Natural killer cell (primary cell): ENCODE measurements at regions not wholly inside any gene's neighbourhood (a gene's known extent, or its start where the extent isn't known, plus 50 kb on each side); places are given as distances from the start of the nearest gene placed in this dataset.
A peak's percentile ranks its signal among the peaks of the same experiment; 100 is the strongest.

Experiments
- ATAC-seq, 3 donors: fragments of 150-1000 bp in 2 of 3; fragments of 200-7000 bp in 1 of 3; cut with Tn5 transposase; 1 replicate in 1 of 3; 2 replicates in 2 of 3; pipeline ENCODE4 v1.10.0; 2021; ENCODE audit warnings: mild to moderate bottlenecking in 2 of 3, moderate library complexity in 2 of 3
- DNase-seq, 2 donors: peaks; one replicate each; pipeline versions ENCODE4 v3.0.0 to v3.0.0-alpha.2; 2013 to 2021; ENCODE audit warnings: mixed read lengths in 1 of 2
- H3K27ac ChIP-seq: one replicate; pipeline ENCODE4 v1.5.1; 2013; ENCODE audit warnings: mild to moderate bottlenecking, low read length
- H3K27me3 ChIP-seq: one replicate; pipeline ENCODE4 v1.6.1; 2013; ENCODE audit warnings: low read length; ENCODE audit not compliant: control insufficient read depth, insufficient read depth
- H3K36me3 ChIP-seq: one replicate; pipeline ENCODE4 v1.6.1; 2013; ENCODE audit warnings: low read length; ENCODE audit not compliant: control insufficient read depth, insufficient read depth
- H3K4me1 ChIP-seq: one replicate; pipeline ENCODE4 v1.6.1; 2013; ENCODE audit warnings: low read length; ENCODE audit not compliant: control insufficient read depth, insufficient read depth
- H3K4me3 ChIP-seq: one replicate; pipeline ENCODE4 v1.5.1; 2013; ENCODE audit warnings: low read length
- H3K9me3 ChIP-seq: one replicate; pipeline ENCODE4 v1.6.1; 2013; ENCODE audit warnings: low read length; ENCODE audit not compliant: control insufficient read depth, insufficient read depth
- H3K27ac Mint-ChIP-seq, 2 donors: one replicate each; pipeline ENCODE4 v1.8.0; 2022; ENCODE audit warnings: mild to moderate bottlenecking in 2 of 2, mixed read lengths in 2 of 2, moderate library complexity in 1 of 2
- H3K27me3 Mint-ChIP-seq, 2 donors: one replicate each; pipeline ENCODE4 v1.8.0; 2022; ENCODE audit warnings: low read depth in 2 of 2, mixed read lengths in 2 of 2
- H3K36me3 Mint-ChIP-seq: one replicate; pipeline ENCODE4 v1.8.0; 2022; ENCODE audit warnings: mixed read lengths
- H3K4me1 Mint-ChIP-seq, 2 donors: one replicate each; pipeline ENCODE4 v1.8.0; 2022; ENCODE audit warnings: mixed read lengths in 2 of 2
- H3K4me3 Mint-ChIP-seq: one replicate; pipeline ENCODE4 v1.8.0; 2022; ENCODE audit warnings: mild to moderate bottlenecking, moderate library complexity, mixed read lengths
- H3K9me3 Mint-ChIP-seq, 2 donors: one replicate each; pipeline ENCODE4 v1.8.0; 2022; ENCODE audit warnings: mixed read lengths in 2 of 2
- WGBS: methylation state at CpG from one replicate; pipeline ENCODE4 v1.1.7; 2013; ENCODE audit warnings: missing lambda C conversion rate; ENCODE audit not compliant: insufficient coverage; 5-methylcytosine and 5-hydroxymethylcytosine counted together
- intact Hi-C: fragments of 100-400 bp; cut with micrococcal nuclease; formaldehyde crosslinking; loops from one replicate; pipeline ENCODE4 v1.14.2; 2022
- TF ChIP-seq, protein P1 (sequence below): fragments of 200-600 bp; IDR thresholded peaks from one replicate; pipeline ENCODE4 v1.8.0; 2022; ENCODE audit warnings: antibody characterized with exemption

GRCh38 chr17:77867976-77868713 is 90.4 kb upstream of the TNRC6C start:
- Mint-ChIP-seq H3K4me3 (peak overlapping the region; percentile 25), H3K4me1 (peaks cover 72% of the 10 kb centered on the region in 2 donors), H3K27me3 (peaks cover 0 to 5% of the 10 kb centered on the region in 2 donors), H3K27ac (peak overlapping the region; percentile 50 to 79), H3K9me3 (no peaks in the 10 kb centered on the region), H3K36me3 (no peaks in the 10 kb centered on the region)
- Histone ChIP-seq H3K4me3 (no peak overlapping the region), H3K4me1 (peaks cover 91% of the 10 kb centered on the region), H3K36me3 (no peaks in the 10 kb centered on the region), H3K27ac (no peak overlapping the region), H3K27me3 (no peaks in the 10 kb centered on the region), H3K9me3 (no peaks in the 10 kb centered on the region)
- 88% methylated on average over 19 of the region's 19 CpGs for WGBS
- TF ChIP-seq, protein P1, sequence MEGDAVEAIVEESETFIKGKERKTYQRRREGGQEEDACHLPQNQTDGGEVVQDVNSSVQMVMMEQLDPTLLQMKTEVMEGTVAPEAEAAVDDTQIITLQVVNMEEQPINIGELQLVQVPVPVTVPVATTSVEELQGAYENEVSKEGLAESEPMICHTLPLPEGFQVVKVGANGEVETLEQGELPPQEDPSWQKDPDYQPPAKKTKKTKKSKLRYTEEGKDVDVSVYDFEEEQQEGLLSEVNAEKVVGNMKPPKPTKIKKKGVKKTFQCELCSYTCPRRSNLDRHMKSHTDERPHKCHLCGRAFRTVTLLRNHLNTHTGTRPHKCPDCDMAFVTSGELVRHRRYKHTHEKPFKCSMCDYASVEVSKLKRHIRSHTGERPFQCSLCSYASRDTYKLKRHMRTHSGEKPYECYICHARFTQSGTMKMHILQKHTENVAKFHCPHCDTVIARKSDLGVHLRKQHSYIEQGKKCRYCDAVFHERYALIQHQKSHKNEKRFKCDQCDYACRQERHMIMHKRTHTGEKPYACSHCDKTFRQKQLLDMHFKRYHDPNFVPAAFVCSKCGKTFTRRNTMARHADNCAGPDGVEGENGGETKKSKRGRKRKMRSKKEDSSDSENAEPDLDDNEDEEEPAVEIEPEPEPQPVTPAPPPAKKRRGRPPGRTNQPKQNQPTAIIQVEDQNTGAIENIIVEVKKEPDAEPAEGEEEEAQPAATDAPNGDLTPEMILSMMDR = no peak
- DNase-seq (no peak), ATAC-seq (no peak)
- intact Hi-C loops = no loop called here

DNA sequence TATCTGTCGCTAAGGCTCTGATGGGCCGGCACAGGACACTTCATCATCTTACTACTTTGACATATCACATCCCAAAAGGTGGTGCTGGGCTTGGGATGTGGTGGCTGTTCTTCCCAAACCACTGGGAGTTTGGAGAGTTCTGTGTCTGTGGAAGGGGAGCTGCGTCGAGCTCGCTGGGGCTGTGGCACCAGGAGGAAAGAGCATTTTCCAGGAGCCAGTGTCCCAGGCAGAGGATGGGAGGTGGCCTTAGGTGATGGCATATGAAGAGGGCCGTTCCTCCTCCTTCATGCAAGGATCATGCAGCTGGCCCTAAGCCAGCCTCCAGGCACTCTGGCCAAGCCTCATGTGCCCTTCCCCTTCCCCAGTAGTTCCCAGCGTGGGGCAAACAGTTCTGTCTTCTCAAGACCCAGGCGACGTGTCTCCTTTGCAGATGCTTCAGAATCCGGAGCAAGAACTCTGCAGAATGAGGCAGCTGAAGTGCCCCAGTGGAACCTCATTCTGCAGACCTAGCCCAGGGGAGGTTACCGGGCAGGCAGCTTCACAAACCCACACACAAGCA is 89.4 kb upstream of the TNRC6C start:
- Mint-ChIP-seq H3K9me3 (no peaks in the 10 kb centered on the region), H3K27ac (peak overlapping the region; percentile 78 to 79), H3K36me3 (no peaks in the 10 kb centered on the region), H3K4me1 (peaks cover 65 to 68% of the 10 kb centered on the region in 2 donors), H3K27me3 (peaks cover 0 to 6% of the 10 kb centered on the region in 2 donors), H3K4me3 (peak overlapping the region; percentile 75)
- intact Hi-C loops = no loop called here
- H3K4me3 ChIP-seq = no peak overlapping the region
- no peaks in the 10 kb centered on the region for H3K27me3 ChIP-seq
- DNase-seq (no peak), ATAC-seq (no peak)
- no peaks in the 10 kb centered on the region for H3K9me3 ChIP-seq
- 61% methylated on average over 10 of the region's 11 CpGs for WGBS
- H3K27ac ChIP-seq = peak overlapping the region; percentile 30
- no peaks in the 10 kb centered on the region for H3K36me3 ChIP-seq
- TF ChIP-seq, protein P1 = no peak
- H3K4me1 ChIP-seq = peaks cover 91% of the 10 kb centered on the region

DNA sequence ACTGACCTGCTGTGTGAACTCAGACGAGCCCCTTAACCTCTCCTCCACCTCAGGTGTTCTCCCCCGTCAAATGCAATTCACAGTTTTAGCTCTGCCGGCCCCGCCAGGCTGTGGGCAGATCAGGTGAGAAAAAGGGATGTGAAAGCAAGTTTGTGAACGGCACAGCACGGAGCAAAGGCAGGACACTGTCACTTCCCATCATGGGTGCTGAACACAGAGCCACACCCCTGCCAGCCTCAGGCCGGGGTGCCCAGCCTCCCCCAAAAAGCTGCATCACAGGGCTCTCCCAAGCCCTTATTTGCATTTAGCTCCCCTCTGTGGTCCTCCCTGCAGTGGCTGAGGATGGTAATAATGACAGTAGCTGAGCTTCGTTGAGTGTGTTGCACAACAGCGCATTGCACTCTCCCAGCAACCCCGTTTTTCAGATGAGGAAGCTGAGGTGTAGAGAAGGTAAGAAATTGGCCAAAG is 88.8 kb upstream of the TNRC6C start:
- no peak overlapping the region for H3K4me3 ChIP-seq
- peak overlapping the region; percentile 30 for H3K27ac ChIP-seq
- H3K9me3 ChIP-seq = no peaks in the 10 kb centered on the region
- intact Hi-C loops = no loop called here
- H3K27me3 ChIP-seq = no peaks in the 10 kb centered on the region
- Mint-ChIP-seq H3K27me3 (peaks cover 0 to 6% of the 10 kb centered on the region in 2 donors), H3K27ac (peak overlapping the region; percentile 78 to 79), H3K9me3 (no peaks in the 10 kb centered on the region), H3K4me3 (peak overlapping the region; percentile 75), H3K36me3 (no peaks in the 10 kb centered on the region), H3K4me1 (peaks cover 59 to 67% of the 10 kb centered on the region in 2 donors)
- TF ChIP-seq, protein P1 = no peak
- WGBS = 9% methylated on average over 10 of the region's 10 CpGs
- peaks cover 91% of the 10 kb centered on the region for H3K4me1 ChIP-seq
- H3K36me3 ChIP-seq = no peaks in the 10 kb centered on the region
- peak in 1 of 2 donors; percentile 65 for DNase-seq
- ATAC-seq = peak; percentile 72 to 88 (median 74)
